ENCODE measurements at regions not wholly inside any gene's neighbourhood (a gene's known extent, or its start where the extent isn't known, plus 50 kb on each side); places are given as distances from the start of the nearest gene placed in this dataset.

GRCh38 chr11:115085461-115086210 is 407.3 kb downstream of the NXPE2 start:
- DNase-seq, result no peak

GRCh38 chr11:115087791-115088190 is 409.5 kb downstream of the NXPE2 start:
- DNase-seq, result no peak

- DNase-seq, result no peak
These were observed 411.7 kb downstream of the CADM1 start for GRCh38 chr11:115092516-115092915.

GRCh38 chr11:115097796-115098408 is 406.3 kb downstream of the CADM1 start:
- DNase-seq, result no peak

- no peak for DNase-seq
These were observed 403.5 kb downstream of the CADM1 start for GRCh38 chr11:115100706-115101105.

GRCh38 chr11:115103921-115104320 is 400.3 kb downstream of the CADM1 start:
- no peak for DNase-seq

- DNase-seq, result no peak
These were observed 399.3 kb downstream of the CADM1 start for GRCh38 chr11:115104851-115105453.

- no peak for DNase-seq
These were observed 393.1 kb downstream of the CADM1 start for GRCh38 chr11:115111066-115111465.

- no peak for DNase-seq
These were observed 391.5 kb downstream of the CADM1 start for GRCh38 chr11:115112754-115113153.

GRCh38 chr11:115117956-115118493 is 386.2 kb downstream of the CADM1 start:
- DNase-seq, result no peak

GRCh38 chr11:115119146-115119545 is 385.1 kb downstream of the CADM1 start:
- no peak for DNase-seq
